SK-MEL-5 (cell line): ENCODE measurements at regions not wholly inside any gene's neighbourhood (a gene's known extent, or its start where the extent isn't known, plus 50 kb on each side); places are given as distances from the start of the nearest gene placed in this dataset.
A peak's percentile ranks its signal among the peaks of the same experiment; 100 is the strongest.

Experiments
- DNase-seq: peaks from one replicate; pipeline ENCODE4 v3.0.0-alpha.2; 2016; ENCODE audit warnings: low read depth, low spot score
- in situ Hi-C: cut with HindIII; loops from 2 replicates; pipeline ENCODE4 v1.10.0; 2016; ENCODE audit warnings: low sequenced_read_pairs, high pct_unique_total_duplicates, low pct_unique_long_range_greater_than_20kb

DNA sequence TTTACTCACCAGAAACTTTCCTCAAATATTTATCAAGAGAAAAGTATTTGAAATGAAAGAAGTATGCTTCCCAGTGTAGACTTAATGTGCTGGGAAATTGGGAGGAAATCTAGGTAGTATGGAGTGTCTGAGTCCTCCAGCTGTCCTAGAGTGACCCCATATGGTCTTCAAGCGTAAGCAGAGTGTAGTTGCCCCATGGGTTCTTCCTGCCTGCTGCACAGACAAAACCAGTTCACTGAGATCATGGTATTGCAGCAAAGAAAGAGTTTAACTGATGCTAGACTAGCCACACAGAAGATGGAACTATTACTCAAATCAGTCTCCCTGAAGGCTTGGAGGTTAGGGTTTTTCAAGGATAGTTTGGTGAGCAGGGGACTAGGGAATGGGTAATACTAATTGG lies 114.9 kb upstream of the PRLR start:
- in situ Hi-C loops = no loop called here
- peak; percentile 76 for DNase-seq

DNA sequence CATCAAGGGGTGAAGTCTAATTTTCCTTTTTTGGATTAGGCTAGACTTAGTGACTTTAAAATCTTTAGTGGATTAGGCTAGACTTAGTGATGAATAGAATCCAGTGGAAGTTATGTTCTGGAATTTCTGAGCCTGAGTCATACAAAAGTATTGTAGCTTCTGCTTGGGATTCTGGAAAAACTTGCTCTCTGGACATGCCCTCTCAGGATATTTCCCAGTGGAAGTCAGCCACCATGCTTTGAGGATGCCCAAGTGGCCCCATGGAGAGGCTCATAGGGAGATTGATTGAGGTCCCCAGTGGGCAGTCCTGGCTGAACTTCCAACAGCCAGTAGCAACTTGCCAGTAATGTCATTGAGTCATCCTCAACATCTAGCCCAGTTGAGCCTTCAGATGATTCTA lies 112.4 kb upstream of the PRLR start:
- in situ Hi-C loops = no loop called here
- DNase-seq = no peak

DNA sequence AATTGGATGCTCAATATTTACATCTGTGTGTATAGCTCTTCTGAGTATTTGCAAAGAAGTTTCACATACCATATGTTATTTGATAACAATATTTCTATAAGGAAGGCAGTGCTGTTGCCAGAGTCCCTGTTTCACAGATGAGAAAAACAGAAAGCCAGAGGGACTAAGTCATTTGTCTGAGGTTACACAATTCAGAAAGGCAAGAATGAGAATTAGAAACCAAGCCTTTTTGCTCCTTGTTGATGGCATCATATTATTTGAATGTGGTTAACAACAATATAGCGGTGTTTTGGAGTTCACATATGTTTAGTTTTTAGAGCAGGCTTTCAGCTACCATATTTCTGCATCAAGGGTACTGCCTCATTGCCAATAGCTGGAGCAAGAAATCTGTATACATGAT lies 110.9 kb upstream of the PRLR start:
- in situ Hi-C loops = no loop called here

GRCh38 chr5:35339616-35340100 lies 109.4 kb upstream of the PRLR start:
- no peak for DNase-seq
- in situ Hi-C loops = no loop called here

More for the DNA sequence above, 110.9 kb upstream of the PRLR start:
- no peak for DNase-seq

DNA sequence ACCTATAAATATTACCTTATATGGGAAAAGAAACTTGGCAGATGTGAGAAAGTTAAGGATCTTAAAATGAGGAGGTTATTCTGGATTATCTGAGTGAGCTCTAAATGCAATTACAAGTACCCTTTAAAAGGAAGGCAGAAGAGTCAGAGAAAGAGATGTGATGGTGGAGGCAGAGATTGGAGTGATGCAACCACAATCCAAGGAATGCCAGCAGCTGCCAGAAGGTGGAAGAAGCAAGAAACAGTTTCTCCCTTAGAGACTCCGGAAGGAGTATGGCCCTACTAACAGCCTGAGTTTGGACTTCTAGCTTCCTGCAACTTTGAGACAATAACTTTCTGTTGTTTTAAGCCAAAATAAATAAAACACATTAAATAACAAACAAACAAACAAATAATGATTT lies 108.7 kb upstream of the PRLR start:
- DNase-seq = no peak
- in situ Hi-C loops = no loop called here

DNA sequence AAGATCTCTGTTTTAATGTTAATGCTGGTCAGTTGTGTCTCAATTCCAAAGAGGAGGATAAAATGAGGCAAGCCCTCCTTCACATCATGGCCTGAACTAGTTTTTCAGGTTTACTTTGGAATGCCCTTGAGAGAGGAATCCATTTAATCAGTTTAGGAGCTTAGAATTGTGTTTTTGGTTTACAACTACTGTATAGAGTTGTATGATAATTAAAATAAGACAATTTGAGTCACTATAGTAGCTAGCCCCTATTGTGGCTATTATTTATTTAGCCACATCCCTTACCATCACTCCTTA lies 107.8 kb upstream of the PRLR start:
- in situ Hi-C loops = no loop called here
- no peak for DNase-seq

GRCh38 chr5:35337340-35338156 lies 107.3 kb upstream of the PRLR start:
- in situ Hi-C loops = no loop called here
- no peak for DNase-seq

DNA sequence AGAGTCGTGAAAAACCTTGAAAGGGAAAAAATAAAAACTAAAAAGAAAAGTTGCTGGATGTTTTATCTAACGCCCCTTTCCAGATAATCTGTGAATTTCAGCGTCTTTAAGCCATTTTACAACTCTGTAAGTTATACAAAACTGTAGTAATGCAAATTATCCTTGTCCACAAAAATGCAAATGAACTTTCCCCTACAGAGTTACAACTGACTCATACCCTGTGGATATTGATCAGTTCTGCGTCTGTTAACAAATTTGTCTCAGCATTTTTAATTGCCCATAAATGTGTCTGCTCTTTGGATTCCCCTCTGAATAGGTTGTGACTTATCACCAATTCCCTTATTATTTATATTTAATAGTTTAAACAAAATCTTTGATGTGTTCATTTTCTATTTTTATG lies 105.9 kb upstream of the PRLR start:
- in situ Hi-C loops = no loop called here
- no peak for DNase-seq

DNA sequence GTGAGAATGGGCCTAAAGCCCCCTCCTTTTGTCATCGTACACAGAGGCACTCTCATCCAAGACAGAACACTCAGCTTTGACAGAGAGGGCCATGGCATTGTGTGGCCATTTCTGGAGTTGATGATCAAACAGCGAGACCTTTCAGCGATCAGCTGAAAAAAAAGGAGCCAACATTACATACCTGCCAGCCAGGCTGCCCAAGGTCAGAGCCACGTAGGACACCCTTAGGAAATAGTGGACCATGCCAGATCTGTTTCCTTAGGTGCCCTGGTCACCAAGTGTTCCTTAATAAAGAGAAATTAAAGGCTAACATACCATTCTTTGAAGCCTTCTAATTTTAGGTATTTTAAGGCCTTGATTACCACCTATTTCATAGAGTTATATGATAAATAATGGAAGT lies 105.5 kb upstream of the PRLR start:
- in situ Hi-C loops = no loop called here
- DNase-seq = no peak

GRCh38 chr5:35333366-35333765 lies 103.1 kb upstream of the PRLR start:
- no peak for DNase-seq
- in situ Hi-C loops = no loop called here

DNA sequence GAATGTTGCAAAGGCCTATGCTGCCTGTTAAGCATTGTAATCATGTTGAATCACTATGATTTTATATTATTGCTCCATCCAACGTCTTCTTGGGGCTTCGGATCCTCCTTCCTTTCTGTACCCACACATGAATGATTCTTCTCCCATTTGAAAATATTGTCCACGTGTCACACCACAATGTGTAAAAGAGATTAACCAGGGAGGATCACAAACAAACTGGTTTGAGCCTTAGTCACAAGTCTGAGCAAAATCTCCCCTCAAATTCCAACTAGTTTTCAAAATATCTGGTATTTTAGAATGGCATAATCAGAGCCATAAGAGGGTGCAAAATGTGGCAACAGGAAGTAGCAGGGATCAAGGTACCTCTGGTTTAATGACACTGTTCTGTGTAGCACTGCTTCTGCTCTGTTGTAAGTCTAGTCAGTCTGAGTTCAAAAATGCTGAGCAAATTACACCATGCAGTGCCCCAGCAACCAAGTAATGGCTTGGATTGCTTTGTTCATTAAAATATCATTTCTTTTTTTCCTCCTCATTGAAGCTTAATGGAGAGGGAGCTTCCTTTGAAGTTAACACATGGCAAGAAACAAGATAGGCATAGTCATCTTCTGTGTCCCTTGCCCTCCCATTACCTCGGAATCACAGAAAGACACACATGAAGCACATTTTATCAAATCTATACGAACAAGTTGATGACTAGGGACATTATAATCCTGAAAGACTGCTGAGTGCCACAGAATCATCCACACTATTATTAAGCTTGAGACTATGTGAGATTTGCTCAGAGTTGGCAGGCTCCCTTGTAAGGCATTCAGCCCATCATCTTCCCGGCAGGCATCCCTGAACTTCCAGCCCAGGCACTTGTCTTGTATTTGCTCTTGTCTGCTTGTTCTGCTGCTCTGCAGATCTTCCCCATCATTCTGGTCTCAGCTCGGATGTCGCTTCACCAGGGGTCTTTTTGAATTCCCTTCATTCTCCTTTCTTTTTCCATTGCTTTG lies 102.0 kb upstream of the PRLR start:
- DNase-seq = no peak
- in situ Hi-C loops = no loop called here

DNA sequence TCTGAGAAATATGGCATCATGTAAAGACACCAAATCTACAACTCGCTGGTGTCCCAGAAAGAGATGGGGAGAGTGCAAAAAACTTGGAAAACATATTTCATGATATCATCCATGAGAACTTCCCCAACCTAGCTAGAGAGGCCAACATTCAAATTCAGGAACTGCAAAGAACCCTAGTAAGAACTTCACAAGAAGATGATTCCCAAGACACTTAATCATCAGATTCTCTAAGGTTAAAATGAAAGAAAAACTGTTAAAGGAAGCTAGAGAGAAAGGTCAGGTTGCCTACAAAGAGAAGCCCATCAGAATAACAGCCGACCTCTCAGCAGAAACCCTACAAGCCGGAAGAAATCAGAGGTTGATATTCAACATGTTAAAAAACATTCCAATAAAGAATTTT lies 95.5 kb upstream of the PRLR start:
- no peak for DNase-seq
- in situ Hi-C loops = no loop called here

- in situ Hi-C loops = no loop called here
- DNase-seq = no peak
Observed at GRCh38 chr5:35324679-35325078, 94.4 kb upstream of the PRLR start.

- DNase-seq = no peak
- in situ Hi-C loops = no loop called here
Observed at GRCh38 chr5:35324201-35324600, 93.9 kb upstream of the PRLR start.

DNA sequence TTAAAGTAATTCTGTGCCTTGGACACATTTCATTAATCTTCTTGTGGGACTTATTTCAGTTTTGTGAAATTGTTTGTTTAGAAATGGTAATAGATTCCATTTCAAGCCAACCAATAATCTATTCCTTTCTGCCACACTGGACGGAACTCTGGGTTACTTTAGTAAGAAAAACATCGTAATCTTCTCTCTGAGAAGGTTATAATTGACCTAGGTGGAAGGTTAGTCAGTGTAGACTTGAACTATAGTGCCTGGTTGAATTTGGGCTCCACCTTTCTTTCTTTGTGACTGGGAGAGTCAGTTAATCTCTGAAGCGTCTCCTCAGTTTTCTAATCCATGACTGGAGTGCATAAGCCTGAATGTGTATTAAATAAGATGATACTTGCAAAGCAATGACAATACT lies 89.7 kb upstream of the PRLR start:
- in situ Hi-C loops = no loop called here
- DNase-seq = no peak

DNA sequence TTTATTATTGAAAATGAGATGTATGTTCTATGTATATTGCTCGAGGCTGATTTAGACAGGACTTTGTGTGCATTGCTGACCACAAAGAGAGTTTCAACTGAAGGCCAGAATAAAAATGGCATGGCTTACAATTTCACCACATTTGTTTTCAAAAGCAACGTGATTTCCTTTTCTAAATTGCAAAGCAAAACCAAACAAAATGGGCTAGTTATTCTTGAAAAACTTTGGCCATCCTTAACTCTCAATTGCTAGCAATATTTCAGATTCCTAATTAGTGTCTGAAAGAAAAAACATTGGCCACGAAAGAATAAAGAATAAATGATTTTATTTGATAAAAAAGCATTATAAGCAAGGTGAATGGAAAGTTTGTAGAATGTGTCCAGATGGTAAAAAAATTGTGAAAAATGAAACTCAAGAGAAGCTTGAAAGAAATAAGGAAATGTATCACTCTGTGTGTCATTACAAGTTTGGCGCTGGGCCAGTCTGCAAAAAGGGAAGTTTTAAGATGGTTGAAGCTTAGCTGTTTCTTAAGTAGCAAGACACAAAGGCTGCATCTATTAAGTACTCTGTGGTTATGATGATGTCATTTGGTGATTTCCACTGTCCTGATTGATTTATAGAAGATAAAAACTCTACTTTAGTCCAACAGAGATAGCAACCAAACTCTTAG lies 89.2 kb upstream of the PRLR start:
- in situ Hi-C loops = no loop called here
- DNase-seq = peak; percentile 77

DNA sequence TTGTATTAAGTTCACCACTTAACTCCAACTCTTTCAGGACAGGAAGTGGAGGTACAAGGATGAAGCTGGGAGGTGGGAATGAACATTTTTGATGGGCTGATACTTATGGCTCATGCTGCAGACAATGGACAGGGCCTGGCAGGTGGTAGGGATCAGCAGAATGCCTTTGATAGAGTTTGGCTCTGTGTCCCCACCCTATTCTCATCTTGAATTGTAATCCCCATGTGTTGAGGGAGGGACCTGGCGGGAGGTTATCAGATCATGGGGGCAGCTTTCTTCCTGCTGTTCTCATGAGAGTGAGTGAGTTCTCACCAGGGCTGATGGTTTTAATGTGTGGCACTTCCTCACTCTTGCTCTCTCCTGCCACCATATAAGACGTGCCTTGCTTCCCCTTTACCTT lies 87.3 kb upstream of the PRLR start:
- in situ Hi-C loops = no loop called here
- no peak for DNase-seq

- in situ Hi-C loops = no loop called here
- DNase-seq = no peak
Observed at GRCh38 chr5:35316611-35317274, 86.5 kb upstream of the PRLR start.
